ENCODE measurements at regions not wholly inside any gene's neighbourhood (a gene's known extent, or its start where the extent isn't known, plus 50 kb on each side); places are given as distances from the start of the nearest gene placed in this dataset.

- DNase-seq = no peak
These were observed 156.1 kb upstream of the VLDLR start for GRCh38 chr9:2465516-2465915.

GRCh38 chr9:2465921-2466460, 155.6 kb upstream of the VLDLR start:
- peak; percentile 6 for DNase-seq

GRCh38 chr9:2466703-2467102, 154.9 kb upstream of the VLDLR start:
- peak; percentile 45 for DNase-seq

GRCh38 chr9:2469681-2470221, 151.8 kb upstream of the VLDLR start:
- no peak for DNase-seq

GRCh38 chr9:2473681-2474080, 147.9 kb upstream of the VLDLR start:
- no peak for DNase-seq

DNA sequence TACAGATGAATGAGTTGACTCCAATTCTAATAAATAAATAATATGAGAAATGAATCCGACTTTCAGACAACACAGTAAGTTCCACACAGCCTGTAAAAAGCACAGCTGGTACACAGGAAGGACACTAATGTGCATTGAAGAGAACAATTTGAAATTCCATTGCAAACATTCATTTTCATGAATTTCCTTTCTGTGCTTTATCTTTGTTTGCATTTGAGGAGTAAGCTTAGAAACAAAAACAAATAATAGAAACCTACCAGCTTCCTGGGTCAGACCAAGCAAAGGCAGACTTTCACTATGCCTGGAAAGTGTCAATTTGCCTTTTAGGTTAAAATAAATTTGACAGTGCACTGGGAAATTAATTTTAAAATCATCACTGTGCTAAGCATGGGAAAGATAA, 143.8 kb upstream of the VLDLR start:
- DNase-seq = no peak

- DNase-seq = no peak
These were observed 143.2 kb upstream of the VLDLR start for GRCh38 chr9:2478421-2478820.

GRCh38 chr9:2479056-2479565, 142.5 kb upstream of the VLDLR start:
- no peak for DNase-seq

- DNase-seq = no peak
These were observed 141.2 kb upstream of the VLDLR start for GRCh38 chr9:2480255-2480837.

- DNase-seq = no peak
These were observed 140.4 kb upstream of the VLDLR start for GRCh38 chr9:2481216-2481615.

DNA sequence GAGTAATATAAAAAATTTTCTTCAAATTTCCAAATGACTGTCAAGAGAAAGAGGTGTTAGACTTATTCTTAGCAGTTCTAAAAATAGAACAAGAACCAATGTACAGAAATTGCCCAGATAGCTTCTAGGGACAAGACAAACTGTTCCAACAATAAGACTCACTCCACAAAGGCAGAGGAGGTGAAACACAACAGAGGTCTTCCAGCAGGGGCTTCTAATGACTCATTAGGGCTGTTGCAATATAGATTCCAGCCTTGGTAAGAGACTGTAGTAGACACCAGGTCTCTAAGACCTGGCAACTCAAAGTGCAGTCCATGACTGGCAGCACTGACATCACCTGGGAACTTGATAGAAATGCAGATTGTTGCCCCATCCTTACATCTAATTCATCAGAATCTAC, 134.6 kb upstream of the VLDLR start:
- no peak for DNase-seq

DNA sequence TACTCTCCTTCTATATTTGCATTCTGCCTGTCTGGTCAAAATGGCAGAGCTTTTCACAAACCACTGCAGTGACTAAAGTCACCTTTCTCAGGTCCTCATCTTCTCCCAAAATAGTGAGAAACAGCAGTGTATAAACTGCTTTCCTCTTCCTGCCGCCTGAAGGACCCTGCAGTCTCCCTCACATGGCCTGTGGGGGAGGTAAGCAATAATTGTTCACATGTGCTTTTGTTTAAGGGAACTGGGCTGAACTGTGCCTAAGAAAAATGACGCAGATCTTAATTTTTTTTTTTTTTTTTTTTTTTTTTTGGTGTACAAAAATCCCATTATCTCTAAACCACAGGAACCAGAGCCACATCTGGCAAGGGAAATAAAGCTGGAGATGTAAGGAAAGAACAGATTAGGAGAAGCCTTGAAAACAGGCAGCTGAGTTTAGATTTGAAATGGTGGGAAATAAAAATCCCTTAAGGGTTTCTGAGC, 131.7 kb upstream of the VLDLR start:
- no peak for DNase-seq

DNA sequence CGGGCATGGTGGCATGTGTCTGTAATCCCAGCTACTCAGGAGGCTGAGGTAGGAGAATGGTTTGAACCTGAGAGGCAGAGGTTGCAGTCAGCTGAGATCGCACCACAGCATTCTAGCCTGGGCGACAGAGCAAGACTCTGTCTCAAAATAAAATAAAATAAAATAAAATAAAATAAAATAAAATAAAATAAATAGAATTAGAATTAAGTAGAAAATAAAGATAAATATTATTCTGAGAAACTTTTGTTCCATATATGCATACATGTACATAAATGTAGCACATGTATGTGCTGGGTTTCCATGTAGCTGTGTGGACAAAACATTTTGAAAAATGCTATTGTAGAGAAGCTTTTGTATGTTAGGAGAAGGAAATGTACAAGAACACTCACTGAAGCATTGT, 129.4 kb upstream of the VLDLR start:
- no peak for DNase-seq

- no peak for DNase-seq
These were observed 128.5 kb upstream of the VLDLR start for GRCh38 chr9:2493109-2493508.

- no peak for DNase-seq
These were observed 128.1 kb upstream of the VLDLR start for GRCh38 chr9:2493529-2493928.

DNA sequence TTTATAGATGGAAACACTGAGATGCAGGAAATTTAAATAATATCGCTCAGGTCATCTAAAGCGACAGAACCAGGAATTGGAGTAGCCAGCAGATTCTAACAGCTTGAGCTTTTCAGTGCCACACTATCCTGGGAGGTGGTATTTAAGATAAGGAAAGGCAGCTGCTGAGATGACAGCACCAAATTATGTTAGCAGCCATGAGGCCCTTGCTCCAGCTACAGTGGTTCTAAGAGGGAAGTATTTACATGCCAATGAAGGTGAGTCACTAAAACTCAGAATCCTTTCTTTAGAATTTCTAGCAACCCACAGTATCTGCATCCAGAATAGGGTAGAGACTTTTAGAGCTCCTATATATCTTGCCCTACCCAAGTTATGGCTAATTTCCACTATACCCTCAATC, 127.0 kb upstream of the VLDLR start:
- DNase-seq = no peak

- DNase-seq = no peak
These were observed 126.2 kb upstream of the VLDLR start for GRCh38 chr9:2495221-2496005.

DNA sequence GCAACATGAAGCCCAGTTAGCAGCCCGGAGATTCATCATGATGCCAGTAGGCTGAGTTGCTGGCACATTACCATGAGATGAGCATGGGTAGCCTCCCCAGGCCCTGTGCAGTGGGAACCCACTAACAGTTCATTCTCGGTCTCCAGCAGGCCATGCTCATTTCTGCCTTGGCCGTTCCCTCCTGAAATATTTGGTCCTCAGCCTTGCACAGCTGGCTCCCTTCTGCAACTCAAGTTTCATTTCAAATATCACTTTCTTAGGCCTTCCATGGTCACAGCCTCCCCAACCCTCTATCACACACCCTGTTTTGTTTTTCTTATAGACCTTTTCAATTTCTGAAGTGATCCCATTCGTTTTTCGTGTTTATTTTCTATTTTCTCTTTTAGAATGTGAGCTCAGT, 125.4 kb upstream of the VLDLR start:
- DNase-seq = no peak

DNA sequence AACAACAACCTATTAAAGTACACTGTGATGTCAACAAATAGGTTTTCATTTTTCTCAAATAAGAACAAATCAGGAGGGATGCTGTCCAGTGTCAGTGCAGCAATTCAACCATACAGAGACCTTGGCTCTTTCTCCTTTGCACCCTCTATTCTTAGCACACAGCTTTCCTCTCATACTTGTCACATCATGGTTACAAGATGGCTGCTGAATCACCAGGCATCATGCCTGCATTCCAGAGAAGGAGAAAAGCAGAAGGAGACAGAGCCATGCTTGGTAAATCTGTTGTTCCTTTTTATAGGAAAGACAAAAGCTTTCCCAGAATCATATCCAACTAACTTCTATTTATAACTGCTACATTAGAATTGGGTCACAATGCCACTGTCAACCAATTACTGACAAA, 124.7 kb upstream of the VLDLR start:
- no peak for DNase-seq

GRCh38 chr9:2497666-2498400, 123.8 kb upstream of the VLDLR start:
- no peak for DNase-seq

GRCh38 chr9:2502210-2502609, 119.4 kb upstream of the VLDLR start:
- DNase-seq = no peak

DNA sequence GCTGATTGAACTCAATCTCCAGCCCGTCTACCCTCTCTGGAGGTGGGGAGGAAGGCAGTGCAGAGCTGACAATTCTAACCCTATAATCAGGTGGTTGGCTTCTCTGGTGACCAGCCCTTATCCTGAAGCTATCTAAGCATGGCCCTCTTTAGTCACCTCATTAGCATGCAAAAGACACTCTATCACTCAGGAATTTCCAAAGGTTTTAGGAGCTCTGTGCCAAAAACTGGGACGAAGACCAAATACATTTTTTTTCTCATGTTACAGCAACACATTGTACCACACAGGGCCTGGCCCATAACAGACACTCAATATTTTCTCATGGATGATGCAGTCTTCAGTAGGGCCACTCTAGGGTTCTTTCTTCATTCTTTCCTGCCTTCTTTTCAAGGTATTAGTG, 118.8 kb upstream of the VLDLR start:
- DNase-seq = no peak

- no peak for DNase-seq
These were observed 115.3 kb upstream of the VLDLR start for GRCh38 chr9:2506321-2506720.

All from NCI-H2107 (cell line).